ENCODE measurements at regions not wholly inside any gene's neighbourhood (a gene's known extent, or its start where the extent isn't known, plus 50 kb on each side); places are given as distances from the start of the nearest gene placed in this dataset.
"Not testable (repeated sequence)": the region's sequence is repeated elsewhere in the genome, so short reads cannot be mapped to it uniquely, and the experiment has no call there.

DNA sequence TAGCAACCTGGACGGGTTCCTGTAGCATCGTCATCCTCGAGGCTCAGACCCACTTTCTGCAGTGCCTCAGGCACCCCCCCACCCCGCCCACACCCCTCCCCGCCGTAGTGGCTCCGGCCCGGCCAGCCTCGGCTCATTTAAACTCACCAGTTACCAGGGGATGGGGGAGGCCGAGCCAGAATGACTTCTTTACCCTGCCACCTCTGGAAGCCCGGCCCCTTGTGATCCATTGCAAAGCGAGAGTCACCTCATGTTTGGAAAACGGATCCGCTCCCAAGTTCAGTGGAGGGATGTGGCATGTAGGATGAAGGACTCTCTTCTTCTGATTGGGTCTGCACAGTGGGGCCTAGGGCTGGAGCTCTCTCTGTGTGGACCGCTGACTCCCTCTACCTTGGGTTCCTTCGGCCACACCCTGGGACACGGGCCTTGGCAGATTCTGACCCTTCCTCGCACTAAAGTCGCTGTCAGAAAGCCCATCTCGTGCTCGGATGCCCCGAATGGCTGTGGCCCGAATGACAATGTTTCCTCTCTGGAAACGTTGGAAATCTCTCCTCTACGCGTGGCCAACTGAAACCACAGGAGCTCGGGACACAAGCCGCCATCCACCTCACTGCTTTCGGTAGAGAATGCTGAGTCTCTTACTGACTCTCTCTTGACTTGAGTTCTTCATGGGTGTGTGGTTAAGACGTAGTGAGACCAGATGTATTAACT lies 3902.1 kb upstream of the OR11H1 start:
- intact Hi-C loops (cut with DNase I; ENCODE audit: low total_unique reads); H3K36me3 ChIP-seq; H3K27ac ChIP-seq; H3K4me3 ChIP-seq; H3K27me3 ChIP-seq; DNase-seq; H3K4me1 ChIP-seq: not testable (repeated sequence)
- peaks cover 4 to 65% (median 54%) of the 10 kb centered on the region in 3 donors for H3K9me3 ChIP-seq

GRCh38 chr22:11626422-11626773 lies 3901.6 kb upstream of the OR11H1 start:
- no peak overlapping the region for H3K27ac ChIP-seq
- H3K27me3 ChIP-seq = no peaks in the 10 kb centered on the region
- H3K4me3 ChIP-seq = no peak overlapping the region
- intact Hi-C loops (cut with DNase I; ENCODE audit: low total_unique reads) = no loop called here
- no peaks in the 10 kb centered on the region for H3K36me3 ChIP-seq
- H3K9me3 ChIP-seq = peaks cover 4 to 64% (median 51%) of the 10 kb centered on the region in 3 donors
- TF ChIP-seq, protein P1, sequence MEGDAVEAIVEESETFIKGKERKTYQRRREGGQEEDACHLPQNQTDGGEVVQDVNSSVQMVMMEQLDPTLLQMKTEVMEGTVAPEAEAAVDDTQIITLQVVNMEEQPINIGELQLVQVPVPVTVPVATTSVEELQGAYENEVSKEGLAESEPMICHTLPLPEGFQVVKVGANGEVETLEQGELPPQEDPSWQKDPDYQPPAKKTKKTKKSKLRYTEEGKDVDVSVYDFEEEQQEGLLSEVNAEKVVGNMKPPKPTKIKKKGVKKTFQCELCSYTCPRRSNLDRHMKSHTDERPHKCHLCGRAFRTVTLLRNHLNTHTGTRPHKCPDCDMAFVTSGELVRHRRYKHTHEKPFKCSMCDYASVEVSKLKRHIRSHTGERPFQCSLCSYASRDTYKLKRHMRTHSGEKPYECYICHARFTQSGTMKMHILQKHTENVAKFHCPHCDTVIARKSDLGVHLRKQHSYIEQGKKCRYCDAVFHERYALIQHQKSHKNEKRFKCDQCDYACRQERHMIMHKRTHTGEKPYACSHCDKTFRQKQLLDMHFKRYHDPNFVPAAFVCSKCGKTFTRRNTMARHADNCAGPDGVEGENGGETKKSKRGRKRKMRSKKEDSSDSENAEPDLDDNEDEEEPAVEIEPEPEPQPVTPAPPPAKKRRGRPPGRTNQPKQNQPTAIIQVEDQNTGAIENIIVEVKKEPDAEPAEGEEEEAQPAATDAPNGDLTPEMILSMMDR (IDR thresholded peaks at IDR 0.05) = no peak
- no peak for DNase-seq
- H3K4me1 ChIP-seq = no peaks in the 10 kb centered on the region

- H3K4me3 ChIP-seq; H3K36me3 ChIP-seq; DNase-seq; intact Hi-C loops (cut with DNase I; ENCODE audit: low total_unique reads); H3K27me3 ChIP-seq; H3K27ac ChIP-seq; H3K4me1 ChIP-seq: not testable (repeated sequence)
- peaks cover 4 to 62% (median 51%) of the 10 kb centered on the region in 3 donors for H3K9me3 ChIP-seq
Observed at GRCh38 chr22:11627036-11627435, 3901.0 kb upstream of the OR11H1 start.

GRCh38 chr22:11627436-11627797 lies 3900.6 kb upstream of the OR11H1 start:
- Histone ChIP-seq H3K27ac (no peak overlapping the region), H3K4me1 (no peaks in the 10 kb centered on the region), H3K4me3 (no peak overlapping the region), H3K9me3 (peaks cover 4 to 62% (median 51%) of the 10 kb centered on the region in 3 donors), H3K27me3 (no peaks in the 10 kb centered on the region), H3K36me3 (no peaks in the 10 kb centered on the region)
- DNase-seq = no peak
- intact Hi-C loops (cut with DNase I; ENCODE audit: low total_unique reads) = no loop called here
- TF ChIP-seq, protein P1 (IDR thresholded peaks at IDR 0.05) = no peak

DNA sequence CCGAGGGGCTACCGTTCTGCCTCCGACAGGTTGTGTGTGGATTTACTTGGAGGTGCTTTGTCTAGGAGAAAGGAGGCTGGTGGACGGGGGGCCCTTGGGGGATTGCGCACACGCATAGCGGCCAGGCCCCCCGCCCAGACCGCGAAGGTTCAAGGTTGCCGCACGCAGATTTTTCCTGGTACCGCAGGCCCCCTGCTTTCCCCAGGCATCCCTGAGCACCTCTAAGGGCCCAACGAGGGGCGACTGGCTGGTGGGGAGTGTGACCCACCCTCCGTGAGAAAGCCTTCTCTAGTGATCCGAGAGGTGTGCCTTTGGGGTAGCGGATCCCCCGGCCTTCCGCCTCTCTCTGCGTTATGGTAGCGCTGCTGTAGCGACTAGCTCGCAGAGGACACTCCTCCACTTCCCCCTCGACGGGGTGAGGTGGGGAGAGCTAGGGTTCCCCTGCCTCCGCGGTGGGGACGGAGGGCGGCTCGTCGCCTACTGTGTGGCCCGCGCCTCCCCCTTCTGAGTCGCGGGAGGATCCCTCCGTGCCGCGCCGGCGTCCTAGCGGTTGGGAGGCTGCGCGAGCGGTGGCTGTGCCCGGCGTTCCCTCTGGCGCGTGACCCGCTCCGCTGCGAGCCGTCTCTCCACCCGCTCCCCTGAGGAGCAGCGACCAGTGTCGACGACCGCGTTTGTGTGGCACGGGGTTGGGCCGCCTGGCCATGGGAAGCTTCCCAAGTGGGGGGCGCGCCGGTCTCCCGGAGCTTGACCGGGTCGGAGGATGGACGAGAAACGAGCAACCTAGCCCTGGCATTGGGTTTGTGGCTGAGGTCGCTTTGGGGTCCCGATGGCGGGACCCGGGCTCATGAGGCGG lies 3900.0 kb upstream of the OR11H1 start:
- H3K9me3 ChIP-seq = peaks cover 4 to 59% (median 51%) of the 10 kb centered on the region in 3 donors
- no peaks in the 10 kb centered on the region for H3K4me1 ChIP-seq
- intact Hi-C loops (cut with DNase I; ENCODE audit: low total_unique reads) = no loop called here
- no peak overlapping the region for H3K27ac ChIP-seq
- TF ChIP-seq, protein P1 (IDR thresholded peaks at IDR 0.05) = no peak
- DNase-seq = no peak
- H3K36me3 ChIP-seq = no peaks in the 10 kb centered on the region
- no peak overlapping the region for H3K4me3 ChIP-seq
- H3K27me3 ChIP-seq = no peaks in the 10 kb centered on the region

GRCh38 chr22:11628651-11629511 lies 3899.1 kb upstream of the OR11H1 start:
- no peaks in the 10 kb centered on the region for H3K4me1 ChIP-seq
- H3K9me3 ChIP-seq = peaks cover 4 to 57% (median 51%) of the 10 kb centered on the region in 3 donors

More at GRCh38 chr22:11628651-11629511, 3899.1 kb upstream of the OR11H1 start:
- no peaks in the 10 kb centered on the region for H3K36me3 ChIP-seq
- no peak overlapping the region for H3K4me3 ChIP-seq
- intact Hi-C loops (cut with DNase I; ENCODE audit: low total_unique reads) = no loop called here
- DNase-seq = no peak
- H3K27ac ChIP-seq = no peak overlapping the region
- TF ChIP-seq, protein P1 (IDR thresholded peaks at IDR 0.05) = no peak
- H3K27me3 ChIP-seq = no peaks in the 10 kb centered on the region
